H1 (cell line): ENCODE measurements at regions not wholly inside any gene's neighbourhood (a gene's known extent, or its start where the extent isn't known, plus 50 kb on each side); places are given as distances from the start of the nearest gene placed in this dataset.

Experiments used
- ATF2 ChIP-seq: IDR thresholded peaks from 2 replicates; pipeline ENCODE4 v1.6.1; 2012; ENCODE audit warnings: low read length, inconsistent platforms
- CHD2 ChIP-seq: IDR thresholded peaks from 2 replicates; pipeline ENCODE4 v1.6.1; 2012; ENCODE audit warnings: low read length, improper control_type of control experiment
- EZH2 ChIP-seq: fragments of 200-600 bp; sonication (generic); IDR thresholded peaks from 2 replicates; pipeline ENCODE4 v1.7.1; 2012; ENCODE audit warnings: low read depth, mild to moderate bottlenecking, moderate library complexity, low read length, inconsistent platforms; ENCODE audit not compliant: severe bottlenecking
- FOSL1 ChIP-seq: IDR thresholded peaks from 2 replicates; pipeline ENCODE4 v1.6.1; 2011; ENCODE audit warnings: mild to moderate bottlenecking, low read depth, low read length, moderate library complexity; ENCODE audit not compliant: insufficient read depth
- POLR2AphosphoS5 ChIP-seq: IDR thresholded peaks from 2 replicates; pipeline ENCODE4 v1.6.1; 2011; ENCODE audit warnings: low read depth, low read length
- RFX5 ChIP-seq: IDR thresholded peaks from 2 replicates; pipeline ENCODE4 v1.6.1; 2011; ENCODE audit warnings: low read depth, low read length, improper control_type of control experiment, borderline replicate concordance
- TEAD4 ChIP-seq: IDR thresholded peaks from 2 replicates; pipeline ENCODE4 v1.6.1; 2012; ENCODE audit warnings: low read depth, low read length, inconsistent platforms, mixed read lengths
- YY1 ChIP-seq: IDR thresholded peaks from 2 replicates; pipeline ENCODE4 v1.6.1; 2011; ENCODE audit warnings: low read depth, mild to moderate bottlenecking, low read length
- TF ChIP-seq, protein P1 (sequence below): IDR thresholded peaks from 2 replicates; pipeline ENCODE4 v1.6.1; 2012; ENCODE audit warnings: inconsistent platforms
- TF ChIP-seq, protein P2 (sequence below): fragments of 300-600 bp; sonication (generic); IDR thresholded peaks from 2 replicates; pipeline ENCODE4 v1.7.1; 2012; ENCODE audit warnings: low read length, moderate library complexity, mild to moderate bottlenecking, inconsistent platforms; ENCODE audit not compliant: insufficient replicate concordance

DNA sequence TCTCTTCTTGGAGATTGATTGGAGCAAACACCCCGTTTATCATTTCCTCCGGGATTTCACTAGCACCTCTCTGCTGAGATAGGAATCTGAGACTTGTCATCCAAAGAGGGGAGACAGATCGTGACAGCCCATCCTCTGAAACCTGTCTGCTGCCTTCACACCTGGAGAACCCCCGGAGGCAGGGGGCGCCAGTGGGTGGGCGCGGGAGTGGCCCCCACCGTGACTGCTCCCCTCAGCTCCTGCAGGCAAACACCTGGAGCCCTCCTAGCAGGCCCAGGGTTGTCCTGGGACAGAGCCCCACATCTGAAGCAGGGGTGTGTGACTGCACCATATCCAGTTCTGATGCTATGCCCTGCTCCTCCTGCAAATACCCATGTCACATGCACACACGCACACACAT lies 209.5 kb upstream of the POU3F1 start:
- TF ChIP-seq EZH2 (no peak), ATF2 (no peak), TEAD4 (no peak), YY1 (no peak), FOSL1 (no peak), RFX5 (no peak), CHD2 (no peak), POLR2AphosphoS5 (no peak)
- TF ChIP-seq, protein P1, sequence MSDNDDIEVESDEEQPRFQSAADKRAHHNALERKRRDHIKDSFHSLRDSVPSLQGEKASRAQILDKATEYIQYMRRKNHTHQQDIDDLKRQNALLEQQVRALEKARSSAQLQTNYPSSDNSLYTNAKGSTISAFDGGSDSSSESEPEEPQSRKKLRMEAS = no peak
- TF ChIP-seq, protein P2, sequence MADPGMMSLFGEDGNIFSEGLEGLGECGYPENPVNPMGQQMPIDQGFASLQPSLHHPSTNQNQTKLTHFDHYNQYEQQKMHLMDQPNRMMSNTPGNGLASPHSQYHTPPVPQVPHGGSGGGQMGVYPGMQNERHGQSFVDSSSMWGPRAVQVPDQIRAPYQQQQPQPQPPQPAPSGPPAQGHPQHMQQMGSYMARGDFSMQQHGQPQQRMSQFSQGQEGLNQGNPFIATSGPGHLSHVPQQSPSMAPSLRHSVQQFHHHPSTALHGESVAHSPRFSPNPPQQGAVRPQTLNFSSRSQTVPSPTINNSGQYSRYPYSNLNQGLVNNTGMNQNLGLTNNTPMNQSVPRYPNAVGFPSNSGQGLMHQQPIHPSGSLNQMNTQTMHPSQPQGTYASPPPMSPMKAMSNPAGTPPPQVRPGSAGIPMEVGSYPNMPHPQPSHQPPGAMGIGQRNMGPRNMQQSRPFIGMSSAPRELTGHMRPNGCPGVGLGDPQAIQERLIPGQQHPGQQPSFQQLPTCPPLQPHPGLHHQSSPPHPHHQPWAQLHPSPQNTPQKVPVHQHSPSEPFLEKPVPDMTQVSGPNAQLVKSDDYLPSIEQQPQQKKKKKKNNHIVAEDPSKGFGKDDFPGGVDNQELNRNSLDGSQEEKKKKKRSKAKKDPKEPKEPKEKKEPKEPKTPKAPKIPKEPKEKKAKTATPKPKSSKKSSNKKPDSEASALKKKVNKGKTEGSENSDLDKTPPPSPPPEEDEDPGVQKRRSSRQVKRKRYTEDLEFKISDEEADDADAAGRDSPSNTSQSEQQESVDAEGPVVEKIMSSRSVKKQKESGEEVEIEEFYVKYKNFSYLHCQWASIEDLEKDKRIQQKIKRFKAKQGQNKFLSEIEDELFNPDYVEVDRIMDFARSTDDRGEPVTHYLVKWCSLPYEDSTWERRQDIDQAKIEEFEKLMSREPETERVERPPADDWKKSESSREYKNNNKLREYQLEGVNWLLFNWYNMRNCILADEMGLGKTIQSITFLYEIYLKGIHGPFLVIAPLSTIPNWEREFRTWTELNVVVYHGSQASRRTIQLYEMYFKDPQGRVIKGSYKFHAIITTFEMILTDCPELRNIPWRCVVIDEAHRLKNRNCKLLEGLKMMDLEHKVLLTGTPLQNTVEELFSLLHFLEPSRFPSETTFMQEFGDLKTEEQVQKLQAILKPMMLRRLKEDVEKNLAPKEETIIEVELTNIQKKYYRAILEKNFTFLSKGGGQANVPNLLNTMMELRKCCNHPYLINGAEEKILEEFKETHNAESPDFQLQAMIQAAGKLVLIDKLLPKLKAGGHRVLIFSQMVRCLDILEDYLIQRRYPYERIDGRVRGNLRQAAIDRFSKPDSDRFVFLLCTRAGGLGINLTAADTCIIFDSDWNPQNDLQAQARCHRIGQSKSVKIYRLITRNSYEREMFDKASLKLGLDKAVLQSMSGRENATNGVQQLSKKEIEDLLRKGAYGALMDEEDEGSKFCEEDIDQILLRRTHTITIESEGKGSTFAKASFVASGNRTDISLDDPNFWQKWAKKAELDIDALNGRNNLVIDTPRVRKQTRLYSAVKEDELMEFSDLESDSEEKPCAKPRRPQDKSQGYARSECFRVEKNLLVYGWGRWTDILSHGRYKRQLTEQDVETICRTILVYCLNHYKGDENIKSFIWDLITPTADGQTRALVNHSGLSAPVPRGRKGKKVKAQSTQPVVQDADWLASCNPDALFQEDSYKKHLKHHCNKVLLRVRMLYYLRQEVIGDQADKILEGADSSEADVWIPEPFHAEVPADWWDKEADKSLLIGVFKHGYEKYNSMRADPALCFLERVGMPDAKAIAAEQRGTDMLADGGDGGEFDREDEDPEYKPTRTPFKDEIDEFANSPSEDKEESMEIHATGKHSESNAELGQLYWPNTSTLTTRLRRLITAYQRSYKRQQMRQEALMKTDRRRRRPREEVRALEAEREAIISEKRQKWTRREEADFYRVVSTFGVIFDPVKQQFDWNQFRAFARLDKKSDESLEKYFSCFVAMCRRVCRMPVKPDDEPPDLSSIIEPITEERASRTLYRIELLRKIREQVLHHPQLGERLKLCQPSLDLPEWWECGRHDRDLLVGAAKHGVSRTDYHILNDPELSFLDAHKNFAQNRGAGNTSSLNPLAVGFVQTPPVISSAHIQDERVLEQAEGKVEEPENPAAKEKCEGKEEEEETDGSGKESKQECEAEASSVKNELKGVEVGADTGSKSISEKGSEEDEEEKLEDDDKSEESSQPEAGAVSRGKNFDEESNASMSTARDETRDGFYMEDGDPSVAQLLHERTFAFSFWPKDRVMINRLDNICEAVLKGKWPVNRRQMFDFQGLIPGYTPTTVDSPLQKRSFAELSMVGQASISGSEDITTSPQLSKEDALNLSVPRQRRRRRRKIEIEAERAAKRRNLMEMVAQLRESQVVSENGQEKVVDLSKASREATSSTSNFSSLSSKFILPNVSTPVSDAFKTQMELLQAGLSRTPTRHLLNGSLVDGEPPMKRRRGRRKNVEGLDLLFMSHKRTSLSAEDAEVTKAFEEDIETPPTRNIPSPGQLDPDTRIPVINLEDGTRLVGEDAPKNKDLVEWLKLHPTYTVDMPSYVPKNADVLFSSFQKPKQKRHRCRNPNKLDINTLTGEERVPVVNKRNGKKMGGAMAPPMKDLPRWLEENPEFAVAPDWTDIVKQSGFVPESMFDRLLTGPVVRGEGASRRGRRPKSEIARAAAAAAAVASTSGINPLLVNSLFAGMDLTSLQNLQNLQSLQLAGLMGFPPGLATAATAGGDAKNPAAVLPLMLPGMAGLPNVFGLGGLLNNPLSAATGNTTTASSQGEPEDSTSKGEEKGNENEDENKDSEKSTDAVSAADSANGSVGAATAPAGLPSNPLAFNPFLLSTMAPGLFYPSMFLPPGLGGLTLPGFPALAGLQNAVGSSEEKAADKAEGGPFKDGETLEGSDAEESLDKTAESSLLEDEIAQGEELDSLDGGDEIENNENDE = no peak
